OCI-M2 (cell line): ENCODE measurements at regions not wholly inside any gene's neighbourhood (a gene's known extent, or its start where the extent isn't known, plus 50 kb on each side); places are given as distances from the start of the nearest gene placed in this dataset.
"Not testable (repeated sequence)": the region's sequence is repeated elsewhere in the genome, so short reads cannot be mapped to it uniquely, and the experiment has no call there.

ENCODE experiments used
- DNase-seq: peaks from one replicate; lab custom pipeline; 2025; ENCODE audit not compliant: unreplicated experiment; lab: John Stamatoyannopoulos, UW

GRCh38 chr18:22695674-22696073 lies 237.5 kb upstream of the RBBP8 start:
- no peak for DNase-seq

GRCh38 chr18:22697561-22697960 lies 235.6 kb upstream of the RBBP8 start:
- no peak for DNase-seq

- DNase-seq = no peak
Observed at GRCh38 chr18:22698711-22699110, 234.4 kb upstream of the RBBP8 start.

GRCh38 chr18:22699629-22700028 lies 233.5 kb upstream of the RBBP8 start:
- DNase-seq = no peak

GRCh38 chr18:22700920-22701319 lies 232.2 kb upstream of the RBBP8 start:
- no peak for DNase-seq

- no peak for DNase-seq
Observed at GRCh38 chr18:22701326-22701725, 231.8 kb upstream of the RBBP8 start.

- no peak for DNase-seq
Observed at GRCh38 chr18:22701795-22702194, 231.3 kb upstream of the RBBP8 start.

- DNase-seq = no peak
Observed at GRCh38 chr18:22702806-22703205, 230.3 kb upstream of the RBBP8 start.

- DNase-seq = no peak
Observed at GRCh38 chr18:22703883-22704585, 229.1 kb upstream of the RBBP8 start.

- DNase-seq = no peak
Observed at GRCh38 chr18:22704586-22704918, 228.6 kb upstream of the RBBP8 start.

GRCh38 chr18:22705328-22705727 lies 227.8 kb upstream of the RBBP8 start:
- DNase-seq = no peak

- not testable (repeated sequence) for DNase-seq
Observed at GRCh38 chr18:22706025-22706424, 227.1 kb upstream of the RBBP8 start.

GRCh38 chr18:22709288-22710060 lies 223.7 kb upstream of the RBBP8 start:
- no peak for DNase-seq

- no peak for DNase-seq
Observed at GRCh38 chr18:22710673-22711191, 222.4 kb upstream of the RBBP8 start.

GRCh38 chr18:22711192-22711685 lies 221.9 kb upstream of the RBBP8 start:
- DNase-seq = no peak

GRCh38 chr18:22713511-22713910 lies 219.6 kb upstream of the RBBP8 start:
- DNase-seq = no peak

GRCh38 chr18:22717536-22717935 lies 215.6 kb upstream of the RBBP8 start:
- not testable (repeated sequence) for DNase-seq

GRCh38 chr18:22723221-22723620 lies 209.9 kb upstream of the RBBP8 start:
- no peak for DNase-seq

GRCh38 chr18:22723773-22724172 lies 209.4 kb upstream of the RBBP8 start:
- no peak for DNase-seq

GRCh38 chr18:22726469-22726868 lies 206.7 kb upstream of the RBBP8 start:
- DNase-seq = no peak

GRCh38 chr18:22728016-22728415 lies 205.1 kb upstream of the RBBP8 start:
- no peak for DNase-seq

- no peak for DNase-seq
Observed at GRCh38 chr18:22728481-22729105, 204.5 kb upstream of the RBBP8 start.
